ENCODE measurements at regions not wholly inside any gene's neighbourhood (a gene's known extent, or its start where the extent isn't known, plus 50 kb on each side); places are given as distances from the start of the nearest gene placed in this dataset.
"Not testable (repeated sequence)": the region's sequence is repeated elsewhere in the genome, so short reads cannot be mapped to it uniquely, and the experiment has no call there.

GRCh38 chr15:96491700-96492644 is 161.5 kb downstream of the NR2F2 start:
- peak; percentile 37 for TF ChIP-seq CTCF (conservative IDR thresholded peaks at IDR 0.05)
- not testable (repeated sequence) for H3K27ac ChIP-seq

- no peak for TF ChIP-seq CTCF (conservative IDR thresholded peaks at IDR 0.05)
- no peak overlapping the region for H3K27ac ChIP-seq
These were observed 164.0 kb downstream of the NR2F2 start for GRCh38 chr15:96494505-96494904.

DNA sequence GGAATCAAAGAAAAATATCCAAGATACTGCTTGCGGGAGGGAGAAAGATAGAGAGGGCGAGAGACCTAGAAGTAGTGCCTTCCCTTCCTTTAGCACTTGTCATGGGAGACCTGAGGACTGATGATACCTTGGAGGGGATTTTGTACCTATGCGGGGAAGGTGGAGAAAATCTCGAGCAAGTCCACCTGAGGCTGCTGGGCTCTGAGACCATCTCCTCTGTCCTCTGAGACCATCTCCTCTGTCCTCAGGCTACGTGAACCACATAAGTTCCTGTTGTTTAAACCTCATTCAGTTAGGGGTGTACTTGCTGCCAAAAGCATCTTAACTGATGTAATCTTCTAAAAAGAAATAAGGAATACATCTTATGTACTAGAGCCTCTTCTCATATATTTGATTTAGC is 164.9 kb downstream of the NR2F2 start:
- no peak overlapping the region for H3K27ac ChIP-seq
- no peak for TF ChIP-seq CTCF (conservative IDR thresholded peaks at IDR 0.05)

- no peak overlapping the region for H3K27ac ChIP-seq
- no peak for TF ChIP-seq CTCF (conservative IDR thresholded peaks at IDR 0.05)
These were observed 167.5 kb downstream of the NR2F2 start for GRCh38 chr15:96497951-96498350.

DNA sequence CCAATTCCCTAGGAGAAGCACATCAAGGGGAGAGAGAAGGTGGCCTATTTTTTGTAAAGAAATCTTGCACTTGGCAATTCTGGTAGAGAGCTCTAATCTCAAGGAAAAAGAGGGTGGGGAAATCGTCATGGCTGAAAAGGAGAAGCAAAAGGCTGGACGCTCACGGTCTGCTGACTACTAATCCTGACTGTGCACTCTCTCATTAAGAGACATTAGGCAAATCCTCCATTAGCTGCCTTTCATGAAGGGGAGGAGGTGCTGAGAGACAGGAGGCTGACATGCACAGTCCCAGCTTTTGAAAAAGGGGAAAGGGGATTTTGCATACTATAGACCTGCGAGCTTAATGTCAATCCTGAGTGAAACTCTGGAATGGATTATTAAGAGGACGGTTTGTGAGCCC is 170.0 kb downstream of the NR2F2 start:
- no peak for TF ChIP-seq CTCF (conservative IDR thresholded peaks at IDR 0.05)
- no peak overlapping the region for H3K27ac ChIP-seq

GRCh38 chr15:96501362-96501761 is 170.9 kb downstream of the NR2F2 start:
- H3K27ac ChIP-seq = no peak overlapping the region
- no peak for TF ChIP-seq CTCF (conservative IDR thresholded peaks at IDR 0.05)

DNA sequence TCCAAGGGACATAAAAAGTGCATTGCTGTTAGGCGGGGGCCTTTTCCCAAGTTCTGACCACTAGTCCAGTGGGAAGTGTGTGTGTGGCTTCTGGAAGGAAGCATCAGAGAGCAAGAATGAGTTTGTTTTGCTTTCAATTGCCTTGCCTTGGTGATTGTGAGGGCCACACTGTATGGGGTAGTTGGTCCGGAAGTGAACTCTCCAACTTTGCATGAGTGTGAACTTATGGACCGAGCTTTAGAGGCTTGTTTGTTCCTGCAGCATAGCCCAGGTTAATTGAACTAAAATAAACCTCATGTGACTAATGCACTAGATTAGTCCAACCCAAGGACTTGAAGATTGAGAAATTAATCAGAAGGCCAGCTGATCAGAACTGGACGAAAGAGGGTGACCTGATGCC is 171.7 kb downstream of the NR2F2 start:
- no peak for TF ChIP-seq CTCF (conservative IDR thresholded peaks at IDR 0.05)
- H3K27ac ChIP-seq = no peak overlapping the region
